WI38 (cell line): ENCODE measurements at regions not wholly inside any gene's neighbourhood (a gene's known extent, or its start where the extent isn't known, plus 50 kb on each side); places are given as distances from the start of the nearest gene placed in this dataset.
"Not testable (repeated sequence)": the region's sequence is repeated elsewhere in the genome, so short reads cannot be mapped to it uniquely, and the experiment has no call there.

Experiments used
- H3K4me3 ChIP-seq: 2 replicates; pipeline ENCODE4 v1.5.1; 2011; ENCODE audit warnings: low read depth, mild to moderate bottlenecking, control low read depth, low read length
- TF ChIP-seq, protein P1 (sequence below): IDR thresholded peaks from 2 replicates; pipeline ENCODE4 v1.5.1; 2012; ENCODE audit warnings: low read depth, mild to moderate bottlenecking, control low read depth, low read length

DNA sequence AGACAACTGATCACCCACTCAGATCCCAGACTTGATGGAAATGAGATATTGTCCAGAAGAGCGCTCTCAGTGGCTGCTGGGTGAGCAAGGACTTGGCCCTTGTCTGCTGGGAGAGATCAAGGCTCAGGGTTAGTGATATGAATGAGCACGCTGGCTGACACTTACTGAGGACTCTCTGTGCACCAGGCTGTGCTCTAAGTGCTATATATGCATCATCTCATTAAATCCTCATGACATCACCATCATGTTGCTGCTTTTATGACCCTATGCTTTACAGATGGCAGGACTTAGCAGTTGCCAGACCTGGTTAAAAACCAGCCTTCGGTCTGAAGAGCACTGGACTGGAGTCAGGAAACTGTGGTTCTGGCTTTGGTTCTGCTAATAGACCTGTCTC, 260.9 kb downstream of the VRK1 start:
- TF ChIP-seq, protein P1, sequence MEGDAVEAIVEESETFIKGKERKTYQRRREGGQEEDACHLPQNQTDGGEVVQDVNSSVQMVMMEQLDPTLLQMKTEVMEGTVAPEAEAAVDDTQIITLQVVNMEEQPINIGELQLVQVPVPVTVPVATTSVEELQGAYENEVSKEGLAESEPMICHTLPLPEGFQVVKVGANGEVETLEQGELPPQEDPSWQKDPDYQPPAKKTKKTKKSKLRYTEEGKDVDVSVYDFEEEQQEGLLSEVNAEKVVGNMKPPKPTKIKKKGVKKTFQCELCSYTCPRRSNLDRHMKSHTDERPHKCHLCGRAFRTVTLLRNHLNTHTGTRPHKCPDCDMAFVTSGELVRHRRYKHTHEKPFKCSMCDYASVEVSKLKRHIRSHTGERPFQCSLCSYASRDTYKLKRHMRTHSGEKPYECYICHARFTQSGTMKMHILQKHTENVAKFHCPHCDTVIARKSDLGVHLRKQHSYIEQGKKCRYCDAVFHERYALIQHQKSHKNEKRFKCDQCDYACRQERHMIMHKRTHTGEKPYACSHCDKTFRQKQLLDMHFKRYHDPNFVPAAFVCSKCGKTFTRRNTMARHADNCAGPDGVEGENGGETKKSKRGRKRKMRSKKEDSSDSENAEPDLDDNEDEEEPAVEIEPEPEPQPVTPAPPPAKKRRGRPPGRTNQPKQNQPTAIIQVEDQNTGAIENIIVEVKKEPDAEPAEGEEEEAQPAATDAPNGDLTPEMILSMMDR, result no peak

DNA sequence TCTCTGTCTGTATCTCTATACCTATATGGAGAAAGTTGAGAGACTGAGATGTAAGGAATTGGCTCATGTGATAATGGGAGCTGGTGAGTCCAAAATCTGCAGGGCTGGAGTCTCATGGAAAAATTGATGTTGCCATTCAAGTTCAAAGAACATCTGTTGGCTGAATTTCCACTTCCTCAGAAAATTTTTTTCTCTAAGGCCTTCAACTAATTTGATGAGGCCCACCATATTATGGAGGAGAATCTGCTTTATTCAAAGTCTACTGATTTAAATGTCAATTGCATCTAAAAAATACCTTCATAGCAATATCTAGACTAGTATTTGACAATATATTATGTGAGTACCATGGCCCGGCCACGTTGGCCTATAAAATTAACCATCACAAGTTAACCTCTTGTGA, 261.4 kb downstream of the VRK1 start:
- H3K4me3 ChIP-seq, result no peak overlapping the region
- TF ChIP-seq, protein P1, result no peak

More for the DNA sequence above, 260.9 kb downstream of the VRK1 start:
- no peak overlapping the region for H3K4me3 ChIP-seq

DNA sequence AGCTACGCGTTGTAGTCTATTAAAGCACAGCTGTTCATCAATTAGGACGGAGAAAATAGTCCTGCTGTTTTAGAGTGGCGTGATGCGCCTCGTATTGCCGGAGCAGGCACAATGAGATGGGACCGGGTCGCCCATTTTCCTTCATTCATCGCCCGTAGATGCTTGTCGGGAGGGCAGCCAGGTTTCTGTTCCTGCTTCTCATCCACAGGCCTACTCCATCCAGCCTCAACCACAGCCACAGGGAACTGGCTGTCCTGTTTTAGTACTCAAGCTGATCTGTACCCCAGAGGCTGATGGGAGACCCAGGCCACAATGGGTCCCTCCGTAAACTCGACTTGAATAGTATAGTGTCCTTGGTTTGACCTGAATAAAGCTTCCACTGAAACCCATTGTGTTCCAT, 264.0 kb downstream of the VRK1 start:
- TF ChIP-seq, protein P1, result no peak
- H3K4me3 ChIP-seq, result no peak overlapping the region

DNA sequence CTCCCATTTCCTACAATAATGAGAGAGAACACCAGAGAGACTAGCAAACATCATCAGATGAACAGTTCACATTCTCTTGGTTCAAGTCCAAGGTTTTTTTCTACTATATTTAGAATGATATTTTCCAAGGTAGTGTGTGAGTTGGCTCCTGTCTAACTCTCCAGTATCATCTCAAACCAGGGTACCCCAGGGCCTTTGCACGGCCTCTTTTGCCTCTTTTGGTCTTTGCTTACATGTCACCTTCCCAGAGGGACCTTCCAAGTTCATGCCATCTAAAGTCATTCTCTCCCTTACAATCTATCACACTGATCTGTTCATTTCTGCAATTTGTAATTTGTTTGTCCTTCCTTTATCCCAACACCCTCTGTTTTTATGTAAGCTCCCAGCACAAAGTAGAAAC, 264.5 kb downstream of the VRK1 start:
- TF ChIP-seq, protein P1, result no peak
- no peak overlapping the region for H3K4me3 ChIP-seq

DNA sequence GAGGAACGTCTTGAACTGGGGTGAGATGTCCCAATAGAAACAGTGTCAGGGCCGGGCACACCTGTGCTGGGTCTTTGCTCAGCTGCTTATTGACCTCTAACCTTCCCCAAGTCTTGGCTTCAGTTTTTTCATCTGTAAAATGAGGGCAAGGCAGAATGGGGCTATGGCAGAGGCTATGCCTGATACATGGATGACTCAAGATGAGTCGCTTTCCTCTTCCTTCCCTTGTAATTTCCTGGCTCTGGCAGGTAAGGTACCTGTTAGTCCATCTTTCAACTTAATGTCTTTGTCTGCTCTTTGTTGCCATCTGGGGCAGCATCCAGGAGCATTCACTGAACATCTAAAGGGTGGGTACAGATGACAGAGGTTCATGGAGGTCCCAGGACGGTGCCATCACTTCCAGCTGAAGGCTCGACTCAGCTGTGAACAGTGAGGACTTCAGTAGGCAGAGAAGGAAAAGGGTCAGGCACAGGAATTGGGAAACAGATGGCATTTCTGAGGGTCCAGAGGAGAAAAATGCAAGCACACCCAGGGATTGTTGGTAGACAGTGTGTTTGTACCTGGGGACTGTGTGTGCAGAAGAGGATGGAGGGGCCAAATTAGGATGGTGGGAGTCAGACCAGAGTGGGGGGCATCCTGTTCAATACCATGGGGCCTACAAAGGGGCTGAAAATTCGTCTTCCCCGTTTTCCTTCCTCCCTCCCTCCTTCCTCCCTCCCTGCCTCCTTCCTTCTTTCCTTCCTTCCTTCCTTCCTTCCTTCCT, 268.3 kb downstream of the VRK1 start:
- no peak overlapping the region for H3K4me3 ChIP-seq
- TF ChIP-seq, protein P1, result no peak

DNA sequence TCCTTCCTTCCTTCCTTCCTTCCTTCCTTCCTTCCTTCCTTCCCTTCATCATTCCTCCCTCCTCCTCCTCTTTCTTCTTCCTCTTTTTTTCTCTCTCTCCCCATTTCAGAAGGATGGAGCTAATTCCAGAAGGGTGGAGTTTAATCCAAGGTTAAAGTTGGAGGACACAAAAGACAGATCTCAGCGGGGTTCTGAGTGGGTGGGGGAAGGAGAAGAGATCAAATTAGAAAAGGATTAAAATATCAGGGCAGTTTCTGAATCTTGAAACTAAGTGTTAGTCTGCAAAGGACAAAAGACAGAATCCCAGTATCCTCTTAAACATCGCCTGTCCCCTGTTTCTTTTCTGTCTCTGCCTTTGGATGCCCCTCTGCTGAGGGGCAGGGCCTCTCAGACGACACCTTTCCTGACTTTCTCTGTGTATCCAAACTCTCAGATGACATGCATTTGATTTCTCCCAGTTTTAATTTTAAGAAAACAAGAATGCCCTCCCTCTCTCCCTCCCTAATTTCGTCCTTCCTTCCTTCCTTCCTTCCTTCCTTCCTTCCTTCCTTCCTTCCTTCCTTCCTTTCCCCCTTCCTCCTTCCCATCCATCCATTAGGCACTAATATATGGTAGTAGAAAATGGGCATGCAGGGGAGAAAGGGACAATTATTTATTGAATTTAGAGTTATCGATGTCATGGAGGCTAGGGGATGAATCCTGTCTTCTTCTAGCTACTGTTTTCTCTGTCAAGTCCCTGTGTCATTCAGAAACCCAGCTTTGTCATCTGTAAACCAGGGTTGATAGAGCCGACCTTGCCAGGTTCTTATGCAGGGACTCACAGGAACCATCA, 269.1 kb downstream of the VRK1 start:
- TF ChIP-seq, protein P1, result no peak
- H3K4me3 ChIP-seq, result no peak overlapping the region

DNA sequence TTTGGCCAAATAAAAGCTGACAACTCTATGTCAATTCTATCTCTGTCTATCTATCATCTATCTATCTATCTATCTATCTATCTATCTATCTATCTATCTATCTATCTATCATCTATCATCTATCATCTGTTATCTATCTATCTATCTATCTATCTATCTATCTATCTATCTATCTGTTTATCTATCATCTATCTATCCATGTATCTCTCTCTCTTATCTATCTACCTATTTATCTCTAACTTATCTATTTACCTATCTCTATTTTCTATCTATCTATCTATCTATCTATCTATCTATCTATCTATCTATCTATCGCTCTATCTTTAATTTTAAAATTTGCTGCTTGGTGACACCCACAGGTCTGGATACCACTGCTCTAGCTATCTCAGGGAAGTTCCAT, 271.1 kb downstream of the VRK1 start:
- not testable (repeated sequence) for H3K4me3 ChIP-seq
